Lung (tissue), 11 donors: ENCODE measurements at regions not wholly inside any gene's neighbourhood (a gene's known extent, or its start where the extent isn't known, plus 50 kb on each side); places are given as distances from the start of the nearest gene placed in this dataset.

Experiments
- ATAC-seq: fragments of 200-7000 bp; cut with Tn5 transposase; one replicate; pipeline ENCODE4 v1.9.1; 2020; ENCODE audit warnings: moderate number of reproducible peaks; ENCODE audit not compliant: insufficient read depth, low FRiP score
- DNase-seq, 3 donors: peaks; one replicate each; pipeline ENCODE4 v3.0.0-alpha.2; 2013 to 2017
- H3K27ac ChIP-seq, 2 donors: one replicate each; pipeline ENCODE4 v1.5.1; 2013; ENCODE audit warnings: mild to moderate bottlenecking in 2 of 2, moderate library complexity in 2 of 2, control low read depth in 1 of 2, inconsistent platforms in 1 of 2, low read depth in 1 of 2, low read length in 1 of 2
- H3K27me3 ChIP-seq, 3 donors: one replicate each; pipeline ENCODE4 v1.5.1; 2013; ENCODE audit warnings: low read length in 2 of 3; ENCODE audit not compliant: control insufficient read depth in 3 of 3, insufficient read depth in 3 of 3
- H3K36me3 ChIP-seq, 4 donors: one replicate each; pipeline ENCODE4 v1.5.1; 2013; ENCODE audit warnings: low read length in 4 of 4, mild to moderate bottlenecking in 1 of 4, moderate library complexity in 1 of 4; ENCODE audit not compliant: control insufficient read depth in 4 of 4, insufficient read depth in 4 of 4
- H3K4me1 ChIP-seq, 5 donors: one replicate each; pipeline ENCODE4 v1.5.1; 2013; ENCODE audit warnings: low read length in 5 of 5, mild to moderate bottlenecking in 2 of 5, moderate library complexity in 1 of 5; ENCODE audit not compliant: control insufficient read depth in 5 of 5, insufficient read depth in 5 of 5
- H3K4me3 ChIP-seq: one replicate; pipeline ENCODE4 v1.5.1; 2013; ENCODE audit warnings: mild to moderate bottlenecking, control low read depth, moderate library complexity
- H3K9ac ChIP-seq, 2 donors: one replicate each; pipeline ENCODE4 v1.5.1; 2013; ENCODE audit warnings: low read length in 2 of 2, control low read depth in 1 of 2; ENCODE audit not compliant: insufficient read depth in 1 of 2
- H3K9me3 ChIP-seq, 4 donors: one replicate each; pipeline ENCODE4 v1.5.1; 2013; ENCODE audit warnings: low read length in 3 of 4, mild to moderate bottlenecking in 1 of 4, moderate library complexity in 1 of 4; ENCODE audit not compliant: control insufficient read depth in 4 of 4, insufficient read depth in 3 of 4
- WGBS, 2 donors: extraction: QIAGEN DNeasy Blood & Tissue Kit; methylation state at CpG; one replicate each; pipeline ENCODE4 v1.1.7; 2013; 5-methylcytosine and 5-hydroxymethylcytosine counted together
- TF ChIP-seq, protein P1 (sequence below): IDR thresholded peaks from 2 replicates; pipeline ENCODE4 v1.5.1; 2012; ENCODE audit warnings: mild to moderate bottlenecking; ENCODE audit errors: control extremely low read depth, extremely low read depth
- donor health status: control.
- donor health status: control.
- donor health status: Bipolar disorder and iron deficiency.
- donor health status: healthy.
- donor health status: DM: yes; HTN: yes; CAD: no.

DNA sequence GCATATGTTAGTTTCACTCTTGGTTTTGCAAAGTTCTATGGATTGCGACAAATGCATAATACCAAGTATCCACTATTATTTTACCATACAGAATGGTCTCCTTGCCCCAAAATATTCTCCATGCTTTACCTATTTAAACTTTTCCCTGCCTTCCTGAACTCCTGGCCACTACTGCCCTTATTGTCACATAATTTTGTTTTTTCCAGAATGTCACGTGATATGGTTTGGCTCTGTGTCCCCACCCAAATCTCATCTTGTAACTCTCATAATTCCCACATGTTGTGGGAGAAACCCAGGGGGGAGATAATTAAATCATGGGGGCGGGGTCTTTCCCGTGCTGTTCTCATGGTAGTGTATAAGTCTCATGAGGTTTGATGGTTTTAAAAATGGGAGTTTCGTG lies 760.0 kb downstream of the METTL4 start:
- WGBS, 2 donors = 83 to 87% methylated on average over 5 of the region's 5 CpGs
- Histone ChIP-seq H3K9ac (no peak overlapping the region), H3K36me3 (no peaks in the 10 kb centered on the region), H3K4me3 (no peak overlapping the region), H3K27me3 (no peaks in the 10 kb centered on the region), H3K9me3 (no peaks in the 10 kb centered on the region), H3K4me1 (no peaks in the 10 kb centered on the region), H3K27ac (no peak overlapping the region)
- ATAC-seq = no peak
- no peak for DNase-seq
- TF ChIP-seq, protein P1, sequence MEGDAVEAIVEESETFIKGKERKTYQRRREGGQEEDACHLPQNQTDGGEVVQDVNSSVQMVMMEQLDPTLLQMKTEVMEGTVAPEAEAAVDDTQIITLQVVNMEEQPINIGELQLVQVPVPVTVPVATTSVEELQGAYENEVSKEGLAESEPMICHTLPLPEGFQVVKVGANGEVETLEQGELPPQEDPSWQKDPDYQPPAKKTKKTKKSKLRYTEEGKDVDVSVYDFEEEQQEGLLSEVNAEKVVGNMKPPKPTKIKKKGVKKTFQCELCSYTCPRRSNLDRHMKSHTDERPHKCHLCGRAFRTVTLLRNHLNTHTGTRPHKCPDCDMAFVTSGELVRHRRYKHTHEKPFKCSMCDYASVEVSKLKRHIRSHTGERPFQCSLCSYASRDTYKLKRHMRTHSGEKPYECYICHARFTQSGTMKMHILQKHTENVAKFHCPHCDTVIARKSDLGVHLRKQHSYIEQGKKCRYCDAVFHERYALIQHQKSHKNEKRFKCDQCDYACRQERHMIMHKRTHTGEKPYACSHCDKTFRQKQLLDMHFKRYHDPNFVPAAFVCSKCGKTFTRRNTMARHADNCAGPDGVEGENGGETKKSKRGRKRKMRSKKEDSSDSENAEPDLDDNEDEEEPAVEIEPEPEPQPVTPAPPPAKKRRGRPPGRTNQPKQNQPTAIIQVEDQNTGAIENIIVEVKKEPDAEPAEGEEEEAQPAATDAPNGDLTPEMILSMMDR = no peak

DNA sequence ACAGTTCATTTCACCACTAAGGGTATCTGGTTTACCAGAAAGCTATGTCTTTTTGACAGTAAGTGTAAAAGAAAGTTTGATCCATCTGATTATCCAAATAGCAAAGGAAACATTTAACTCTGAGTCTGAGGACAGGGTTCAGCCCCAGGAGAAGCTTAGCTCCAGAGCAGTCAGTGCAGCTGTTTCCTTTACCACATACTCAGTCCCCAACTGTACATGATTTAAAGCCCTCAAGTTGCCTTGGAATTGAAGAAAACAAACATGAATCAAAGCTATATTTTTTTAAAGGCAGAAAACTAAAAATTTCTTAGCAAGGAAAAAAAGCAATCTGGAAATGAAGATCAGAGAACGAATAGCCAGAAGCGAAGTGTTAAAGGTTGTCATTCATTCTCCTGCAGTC lies 746.0 kb downstream of the METTL4 start:
- TF ChIP-seq, protein P1 = no peak
- Histone ChIP-seq H3K4me3 (no peak overlapping the region), H3K9ac (no peak overlapping the region), H3K27me3 (no peaks in the 10 kb centered on the region), H3K27ac (no peak overlapping the region), H3K4me1 (no peaks in the 10 kb centered on the region), H3K9me3 (no peaks in the 10 kb centered on the region), H3K36me3 (no peaks in the 10 kb centered on the region)
- DNase-seq = no peak
- 48 to 64% methylated on average over 2 of the region's 2 CpGs for WGBS, 2 donors
- no peak for ATAC-seq

DNA sequence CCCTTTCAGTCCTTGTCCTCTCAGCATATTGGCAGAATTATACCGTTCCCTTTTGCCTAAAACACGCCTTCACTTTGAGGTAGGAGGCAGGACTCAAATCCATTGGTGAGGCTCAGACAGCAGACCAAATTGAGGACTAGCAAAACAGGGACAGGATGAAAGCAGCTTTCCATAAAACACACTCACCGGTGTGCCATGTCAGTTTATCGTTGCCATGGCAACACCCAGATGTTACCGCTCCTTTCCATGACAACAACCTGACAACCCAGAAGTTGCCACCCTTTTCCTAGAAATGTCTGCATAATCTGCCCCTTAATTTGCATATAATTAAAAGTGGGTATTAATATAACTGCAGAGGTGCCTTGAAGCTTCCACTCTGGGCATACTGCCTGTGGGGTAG lies 730.4 kb downstream of the METTL4 start:
- 86 to 88% methylated on average over 5 of the region's 5 CpGs for WGBS, 2 donors

DNA sequence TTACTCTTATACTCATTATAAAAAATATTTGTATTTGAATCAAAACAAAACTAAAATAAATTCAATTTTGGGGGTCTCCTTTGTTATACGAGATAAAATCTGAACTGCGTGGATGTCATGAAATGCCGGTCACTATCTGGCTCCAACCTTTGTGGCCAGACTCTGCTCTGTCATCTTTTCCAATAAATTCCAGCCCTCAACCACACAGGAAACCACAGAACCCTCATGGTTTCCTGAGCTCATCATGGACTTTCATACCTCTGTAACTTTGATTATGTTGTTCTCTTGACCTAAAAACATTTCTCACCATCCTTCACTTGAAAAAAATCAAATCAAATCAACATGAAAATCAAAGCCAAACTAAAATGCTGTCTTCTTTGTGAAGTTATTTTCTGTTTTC lies 724.7 kb downstream of the METTL4 start:
- peaks cover 0 to 1% (median 0%) of the 10 kb centered on the region in 4 donors for H3K9me3 ChIP-seq
- no peaks in the 10 kb centered on the region for H3K4me1 ChIP-seq
- H3K27me3 ChIP-seq = no peaks in the 10 kb centered on the region
- H3K4me3 ChIP-seq = no peak overlapping the region
- H3K9ac ChIP-seq = no peak overlapping the region
- no peak for DNase-seq
- TF ChIP-seq, protein P1 = no peak
- no peak for ATAC-seq
- no peaks in the 10 kb centered on the region for H3K36me3 ChIP-seq
- H3K27ac ChIP-seq = no peak overlapping the region
- 39 to 63% methylated on average over 3 of the region's 3 CpGs for WGBS, 2 donors

More for the DNA sequence above, 730.4 kb downstream of the METTL4 start:
- Histone ChIP-seq H3K27me3 (no peaks in the 10 kb centered on the region), H3K4me1 (no peaks in the 10 kb centered on the region), H3K4me3 (no peak overlapping the region), H3K9ac (no peak overlapping the region), H3K36me3 (no peaks in the 10 kb centered on the region), H3K27ac (no peak overlapping the region), H3K9me3 (no peaks in the 10 kb centered on the region)
- no peak for DNase-seq
- TF ChIP-seq, protein P1 = no peak
- no peak for ATAC-seq
